Neuronal stem cell (in vitro differentiated cells): ENCODE measurements at regions not wholly inside any gene's neighbourhood (a gene's known extent, or its start where the extent isn't known, plus 50 kb on each side); places are given as distances from the start of the nearest gene placed in this dataset.

Experiments used
- DNase-seq: peaks from one replicate; pipeline ENCODE4 v3.0.0-alpha.2; 2013; ENCODE audit warnings: low spot score
- H2AFZ ChIP-seq: one replicate; pipeline ENCODE4 v1.6.1; 2013; ENCODE audit warnings: mild to moderate bottlenecking, low read length, inconsistent platforms
- H2AK5ac ChIP-seq: 2 replicates; pipeline ENCODE4 v1.6.1; 2013; ENCODE audit warnings: low read depth, mild to moderate bottlenecking, inconsistent platforms, low read length, moderate library complexity, mixed read lengths
- H2BK120ac ChIP-seq: 2 replicates; pipeline ENCODE4 v1.6.1; 2013; ENCODE audit warnings: low read depth, mild to moderate bottlenecking, inconsistent platforms, low read length, moderate library complexity, mixed read lengths
- H2BK12ac ChIP-seq: one replicate; pipeline ENCODE4 v1.6.1; 2013; ENCODE audit warnings: low read length, inconsistent platforms
- H2BK15ac ChIP-seq: 2 replicates; pipeline ENCODE4 v1.6.1; 2013; ENCODE audit warnings: mild to moderate bottlenecking, low read length, inconsistent platforms, mixed read lengths
- H2BK5ac ChIP-seq: one replicate; pipeline ENCODE4 v1.6.1; 2013; ENCODE audit warnings: inconsistent platforms, mild to moderate bottlenecking, low read length, moderate library complexity
- H3K14ac ChIP-seq: one replicate; pipeline ENCODE4 v1.6.1; 2013; ENCODE audit warnings: low read length, inconsistent platforms
- H3K18ac ChIP-seq: 2 replicates; pipeline ENCODE4 v1.6.1; 2013; ENCODE audit warnings: low read length, inconsistent platforms
- H3K23ac ChIP-seq: 2 replicates; pipeline ENCODE4 v1.6.1; 2013; ENCODE audit warnings: low read depth, mild to moderate bottlenecking, mixed read lengths, low read length, inconsistent platforms; ENCODE audit not compliant: poor library complexity
- H3K27ac ChIP-seq: replicated peaks from 3 replicates; pipeline ENCODE4 v1.5.1; 2013; ENCODE audit warnings: low read length, inconsistent platforms
- H3K27me3 ChIP-seq, 3 experiments: 2 replicates each; pipeline ENCODE4 v1.6.1; 2013; ENCODE audit warnings: low read length in 3 of 3, mild to moderate bottlenecking in 2 of 3, inconsistent platforms in 1 of 3, low read depth in 1 of 3, mixed read lengths in 1 of 3, moderate library complexity in 1 of 3; ENCODE audit not compliant: control insufficient read depth in 3 of 3, insufficient read depth in 3 of 3
- H3K36me3 ChIP-seq, 2 donors: replicated peaks in 1 of 2; 2 replicates each; pipeline ENCODE4 v1.6.1; 2013; ENCODE audit warnings: low read length in 2 of 2; ENCODE audit not compliant: control insufficient read depth in 2 of 2, insufficient read depth in 2 of 2
- H3K4ac ChIP-seq: 2 replicates; pipeline ENCODE4 v1.6.1; 2013; ENCODE audit warnings: inconsistent platforms, mild to moderate bottlenecking, low read length, moderate library complexity
- H3K4me1 ChIP-seq, 2 donors: 1 replicate in 1 of 2; 2 replicates in 1 of 2; pipeline ENCODE4 v1.6.1; 2013; ENCODE audit warnings: low read length in 2 of 2, low read depth in 1 of 2; ENCODE audit not compliant: control insufficient read depth in 2 of 2, insufficient read depth in 1 of 2
- H3K4me2 ChIP-seq: one replicate; pipeline ENCODE4 v1.6.1; 2013; ENCODE audit warnings: mild to moderate bottlenecking, low read length, inconsistent platforms; ENCODE audit not compliant: insufficient read depth, poor library complexity, severe bottlenecking
- H3K4me3 ChIP-seq, 2 donors: 2 replicates each; pipeline ENCODE4 v1.5.1; 2013; ENCODE audit warnings: low read length in 2 of 2, mild to moderate bottlenecking in 2 of 2, inconsistent platforms in 1 of 2, moderate library complexity in 1 of 2
- H3K79me1 ChIP-seq: one replicate; pipeline ENCODE4 v1.6.1; 2013; ENCODE audit warnings: low read depth, mild to moderate bottlenecking, inconsistent platforms, low read length, moderate library complexity
- H3K9ac ChIP-seq: one replicate; pipeline ENCODE4 v1.6.1; 2013; ENCODE audit warnings: mild to moderate bottlenecking, low read depth, low read length, inconsistent platforms; ENCODE audit not compliant: poor library complexity
- H3K9me3 ChIP-seq, 2 donors: replicated peaks in 1 of 2; 2 replicates each; pipeline versions ENCODE3 to v1.6.1; 2013; ENCODE audit warnings: low read length in 2 of 2, mild to moderate bottlenecking in 2 of 2, inconsistent platforms in 1 of 2, low read depth in 1 of 2, mixed read lengths in 1 of 2, moderate library complexity in 1 of 2; ENCODE audit not compliant: control insufficient read depth in 2 of 2, insufficient read depth in 1 of 2
- H4K8ac ChIP-seq: one replicate; pipeline ENCODE4 v1.6.1; 2013; ENCODE audit warnings: low read depth, mild to moderate bottlenecking, inconsistent platforms, low read length, moderate library complexity
- H4K91ac ChIP-seq: one replicate; pipeline ENCODE4 v1.6.1; 2013; ENCODE audit warnings: low read length, low read depth, mild to moderate bottlenecking, inconsistent platforms; ENCODE audit not compliant: poor library complexity
- WGBS, 2 donors: extraction: QIAGEN DNeasy Blood & Tissue Kit; methylation state at CpG; one replicate each; pipeline ENCODE4 v1.1.7; 2013; ENCODE audit warnings: missing lambda C conversion rate in 2 of 2, mixed read lengths in 1 of 2; ENCODE audit not compliant: insufficient read length in 2 of 2, insufficient replicate concordance in 1 of 2; ENCODE audit errors: extremely low coverage in 2 of 2; 5-methylcytosine and 5-hydroxymethylcytosine counted together

DNA sequence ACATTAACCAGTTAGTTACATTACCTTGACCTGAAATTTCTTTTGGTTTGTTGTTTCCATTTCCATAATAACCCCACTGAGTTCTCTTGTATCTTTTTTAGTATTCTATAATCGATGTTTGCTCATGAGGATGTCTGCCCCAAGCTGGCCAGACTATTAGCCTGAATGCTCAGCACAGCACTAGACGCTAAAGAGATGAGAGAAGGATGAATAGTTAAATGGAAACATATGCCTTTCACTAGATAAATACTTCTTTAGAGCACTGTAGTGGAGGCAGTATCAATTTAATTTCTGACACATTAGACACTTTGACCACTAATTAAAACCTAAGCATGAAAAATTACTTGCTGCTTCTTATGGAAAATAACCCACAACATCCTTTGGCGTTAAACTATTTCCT lies 654.9 kb upstream of the KCNMB2 start:
- no peak overlapping the region for H4K91ac ChIP-seq

DNA sequence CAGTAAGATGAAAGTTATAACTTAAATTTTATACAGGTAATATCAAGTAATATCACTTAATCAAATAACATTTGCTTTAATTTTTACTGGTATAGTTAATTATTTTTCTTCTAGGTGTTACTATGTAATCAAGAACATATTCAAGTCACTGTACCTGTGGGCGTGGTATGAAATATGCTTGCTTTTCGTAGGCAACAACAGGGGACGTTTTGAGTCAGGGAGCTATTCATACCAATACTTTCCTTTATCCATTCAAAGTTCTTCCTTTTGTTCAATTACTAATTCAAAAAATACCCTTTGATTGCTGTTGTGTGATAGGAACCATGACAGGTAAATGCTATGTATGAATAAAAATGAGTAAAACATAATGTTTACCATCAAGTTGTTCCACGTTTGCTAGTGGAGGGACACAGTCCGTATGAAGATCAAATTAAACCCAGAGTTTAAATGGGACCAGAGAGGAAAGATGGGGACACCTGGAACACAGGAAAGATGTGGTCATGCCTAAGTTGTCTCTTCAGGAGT lies 654.0 kb upstream of the KCNMB2 start:
- H3K27me3 ChIP-seq = no peaks in the 10 kb centered on the region
- H3K4ac ChIP-seq = no peak overlapping the region
- H4K91ac ChIP-seq = no peak overlapping the region
- H2BK15ac ChIP-seq = no peak overlapping the region
- H2BK120ac ChIP-seq = no peak overlapping the region
- no peak overlapping the region for H2AK5ac ChIP-seq
- no peak overlapping the region for H3K23ac ChIP-seq
- no peaks in the 10 kb centered on the region for H3K9me3 ChIP-seq
- H2AFZ ChIP-seq = no peak overlapping the region
- no peaks in the 10 kb centered on the region for H3K79me1 ChIP-seq
- no peak overlapping the region for H3K4me2 ChIP-seq
- H3K36me3 ChIP-seq = no peaks in the 10 kb centered on the region
- no CpG with 5 or more reads among the region's 5 CpGs for WGBS, 2 donors
- H3K4me1 ChIP-seq = no peaks in the 10 kb centered on the region
- no peak overlapping the region for H2BK12ac ChIP-seq
- H3K18ac ChIP-seq = no peak overlapping the region
- no peak overlapping the region for H3K14ac ChIP-seq
- H3K9ac ChIP-seq = no peak overlapping the region
- DNase-seq = no peak
- H4K8ac ChIP-seq = no peak overlapping the region
- H3K4me3 ChIP-seq = no peak overlapping the region
- H3K27ac ChIP-seq = no peak overlapping the region
- H2BK5ac ChIP-seq = no peak overlapping the region

More for the DNA sequence above, 654.9 kb upstream of the KCNMB2 start:
- DNase-seq = no peak
- Histone ChIP-seq H3K79me1 (no peaks in the 10 kb centered on the region), H2AK5ac (no peak overlapping the region), H3K36me3 (no peaks in the 10 kb centered on the region), H2BK120ac (no peak overlapping the region), H3K4me3 (no peak overlapping the region), H3K4me2 (no peak overlapping the region), H3K9me3 (no peaks in the 10 kb centered on the region), H2BK15ac (no peak overlapping the region), H4K8ac (no peak overlapping the region), H3K27me3 (no peaks in the 10 kb centered on the region), H3K14ac (no peak overlapping the region), H3K27ac (no peak overlapping the region), H3K23ac (no peak overlapping the region), H3K9ac (no peak overlapping the region), H2BK5ac (no peak overlapping the region), H2BK12ac (no peak overlapping the region), H3K4ac (no peak overlapping the region), H3K4me1 (no peaks in the 10 kb centered on the region), H3K18ac (no peak overlapping the region), H2AFZ (no peak overlapping the region)
- WGBS, 2 donors = no CpG with 5 or more reads among the region's 3 CpGs

DNA sequence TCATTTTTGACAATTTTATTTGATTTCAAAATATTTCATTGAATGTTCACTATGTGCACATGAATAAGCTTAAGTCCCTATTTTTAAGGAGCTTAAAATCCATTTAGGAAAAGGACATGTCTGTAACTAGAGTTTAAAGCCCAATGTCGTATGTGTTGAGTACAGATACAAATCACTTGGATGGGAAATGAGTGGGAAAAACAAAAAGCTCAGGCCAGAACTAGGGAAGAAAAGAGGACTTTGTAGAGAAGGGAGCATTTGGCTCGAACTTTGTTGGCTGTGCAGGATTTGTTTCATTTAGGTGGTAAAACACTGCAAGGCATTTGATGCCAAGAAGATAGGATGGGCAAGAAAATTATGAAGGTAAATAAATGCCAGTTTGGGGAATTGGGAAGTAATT lies 653.1 kb upstream of the KCNMB2 start:
- no peak overlapping the region for H2BK15ac ChIP-seq
- no peak overlapping the region for H2AFZ ChIP-seq
- H2AK5ac ChIP-seq = no peak overlapping the region
- H3K14ac ChIP-seq = no peak overlapping the region
- no peak overlapping the region for H3K23ac ChIP-seq
- no peak overlapping the region for H4K91ac ChIP-seq
- H2BK12ac ChIP-seq = no peak overlapping the region
- H3K4me3 ChIP-seq = no peak overlapping the region
- H3K18ac ChIP-seq = no peak overlapping the region
- no peaks in the 10 kb centered on the region for H3K9me3 ChIP-seq
- H3K4ac ChIP-seq = no peak overlapping the region
- H3K27me3 ChIP-seq = no peaks in the 10 kb centered on the region
- no peak overlapping the region for H3K4me2 ChIP-seq
- H4K8ac ChIP-seq = no peak overlapping the region
- DNase-seq = no peak
- no peaks in the 10 kb centered on the region for H3K4me1 ChIP-seq
- WGBS, 2 donors = no CpG with 5 or more reads among the region's 2 CpGs
- H2BK5ac ChIP-seq = no peak overlapping the region
- no peaks in the 10 kb centered on the region for H3K36me3 ChIP-seq
- H3K9ac ChIP-seq = no peak overlapping the region
- H2BK120ac ChIP-seq = no peak overlapping the region
- no peak overlapping the region for H3K27ac ChIP-seq
- no peaks in the 10 kb centered on the region for H3K79me1 ChIP-seq

DNA sequence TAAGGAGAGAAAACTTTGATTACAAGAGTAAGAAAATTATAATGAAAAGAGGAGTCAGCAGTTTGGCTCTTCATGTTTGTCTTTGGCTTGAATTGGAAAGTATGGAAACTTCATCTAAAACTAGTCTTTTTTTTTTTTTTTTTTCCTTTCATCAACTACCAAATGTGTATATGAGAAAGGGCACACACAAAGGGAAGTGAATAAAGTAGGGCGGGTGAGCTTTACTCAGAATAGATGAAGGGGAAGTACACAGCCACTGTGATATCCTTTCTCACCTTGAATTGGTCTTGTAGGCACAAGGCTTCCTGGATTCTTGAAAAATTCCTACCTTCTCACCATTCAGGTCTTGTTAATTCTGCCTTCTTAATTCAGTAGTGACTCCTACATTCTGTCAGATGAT lies 652.3 kb upstream of the KCNMB2 start:
- no peaks in the 10 kb centered on the region for H3K27me3 ChIP-seq
- DNase-seq = no peak
- no CpG with 5 or more reads among the region's 1 CpG for WGBS, 2 donors

More for the DNA sequence above, 652.3 kb upstream of the KCNMB2 start:
- Histone ChIP-seq H3K4me1 (no peaks in the 10 kb centered on the region), H3K9ac (no peak overlapping the region), H2AK5ac (no peak overlapping the region), H4K91ac (no peak overlapping the region), H2AFZ (no peak overlapping the region), H3K36me3 (no peaks in the 10 kb centered on the region), H3K4me3 (no peak overlapping the region), H2BK5ac (no peak overlapping the region), H4K8ac (no peak overlapping the region), H3K79me1 (no peaks in the 10 kb centered on the region), H3K4ac (no peak overlapping the region), H3K18ac (no peak overlapping the region), H3K14ac (no peak overlapping the region), H2BK12ac (no peak overlapping the region), H3K4me2 (no peak overlapping the region), H3K27ac (no peak overlapping the region), H2BK15ac (no peak overlapping the region), H2BK120ac (no peak overlapping the region), H3K9me3 (no peaks in the 10 kb centered on the region), H3K23ac (no peak overlapping the region)
